Upper lobe of right lung (tissue), 1 donor: ENCODE measurements at regions not wholly inside any gene's neighbourhood (a gene's known extent, or its start where the extent isn't known, plus 50 kb on each side); places are given as distances from the start of the nearest gene placed in this dataset.

ENCODE experiments used
- ATAC-seq: fragments of 200-7000 bp; cut with Tn5 transposase; one replicate; pipeline ENCODE4 v1.9.1; 2020; ENCODE audit warnings: mild to moderate bottlenecking, moderate library complexity
- DNase-seq: peaks from one replicate; pipeline ENCODE4 v3.0.0-alpha.2; 2020
- H3K27ac ChIP-seq: fragments of 200-600 bp; one replicate; pipeline ENCODE4 v1.8.0; 2022
- H3K27me3 ChIP-seq: fragments of 200-600 bp; one replicate; pipeline ENCODE4 v1.8.0; 2022; ENCODE audit warnings: mild to moderate bottlenecking
- H3K36me3 ChIP-seq: fragments of 200-600 bp; one replicate; pipeline ENCODE4 v1.8.0; 2022
- H3K4me1 ChIP-seq: fragments of 200-600 bp; one replicate; pipeline ENCODE4 v1.8.0; 2022
- H3K4me3 ChIP-seq: fragments of 200-600 bp; one replicate; pipeline ENCODE4 v1.8.0; 2022; ENCODE audit warnings: mild to moderate bottlenecking
- H3K9me3 ChIP-seq: fragments of 200-600 bp; one replicate; pipeline ENCODE4 v1.8.0; 2022
- intact Hi-C: fragments of 100-400 bp; cut with DNase I; formaldehyde crosslinking; loops from one replicate; pipeline ENCODE4 v1.11.0; 2022
- TF ChIP-seq, protein P1 (sequence below): fragments of 200-600 bp; IDR thresholded peaks from one replicate; pipeline ENCODE4 v1.8.0; 2022; ENCODE audit warnings: antibody characterized with exemption
- donor health status: DM: no; HTN: yes; CAD: no; lungs with severe emphysema.

DNA sequence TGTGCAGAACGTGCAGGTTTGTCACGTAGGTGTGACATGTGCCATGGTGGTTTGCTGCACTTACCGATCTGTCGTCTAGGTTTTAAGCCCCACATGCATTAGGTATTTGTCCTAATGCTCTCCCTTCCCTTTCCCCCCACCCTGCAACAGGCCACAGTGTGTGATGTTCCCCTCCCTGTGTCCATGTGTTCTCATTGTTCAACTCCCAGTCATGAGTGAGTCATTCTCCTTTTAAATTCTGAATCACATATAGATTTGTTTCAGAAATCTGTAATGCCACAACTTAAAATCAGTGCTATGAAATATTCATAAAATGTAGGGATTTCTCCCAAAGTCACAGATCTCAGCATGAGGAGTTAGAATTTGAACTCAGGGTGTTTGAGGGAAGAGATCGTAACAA, 552.5 kb upstream of the MBL2 start:
- TF ChIP-seq, protein P1, sequence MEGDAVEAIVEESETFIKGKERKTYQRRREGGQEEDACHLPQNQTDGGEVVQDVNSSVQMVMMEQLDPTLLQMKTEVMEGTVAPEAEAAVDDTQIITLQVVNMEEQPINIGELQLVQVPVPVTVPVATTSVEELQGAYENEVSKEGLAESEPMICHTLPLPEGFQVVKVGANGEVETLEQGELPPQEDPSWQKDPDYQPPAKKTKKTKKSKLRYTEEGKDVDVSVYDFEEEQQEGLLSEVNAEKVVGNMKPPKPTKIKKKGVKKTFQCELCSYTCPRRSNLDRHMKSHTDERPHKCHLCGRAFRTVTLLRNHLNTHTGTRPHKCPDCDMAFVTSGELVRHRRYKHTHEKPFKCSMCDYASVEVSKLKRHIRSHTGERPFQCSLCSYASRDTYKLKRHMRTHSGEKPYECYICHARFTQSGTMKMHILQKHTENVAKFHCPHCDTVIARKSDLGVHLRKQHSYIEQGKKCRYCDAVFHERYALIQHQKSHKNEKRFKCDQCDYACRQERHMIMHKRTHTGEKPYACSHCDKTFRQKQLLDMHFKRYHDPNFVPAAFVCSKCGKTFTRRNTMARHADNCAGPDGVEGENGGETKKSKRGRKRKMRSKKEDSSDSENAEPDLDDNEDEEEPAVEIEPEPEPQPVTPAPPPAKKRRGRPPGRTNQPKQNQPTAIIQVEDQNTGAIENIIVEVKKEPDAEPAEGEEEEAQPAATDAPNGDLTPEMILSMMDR, result no peak
- Histone ChIP-seq H3K9me3 (no peaks in the 10 kb centered on the region), H3K27ac (no peak overlapping the region), H3K4me1 (no peaks in the 10 kb centered on the region), H3K36me3 (no peaks in the 10 kb centered on the region), H3K4me3 (no peak overlapping the region), H3K27me3 (no peaks in the 10 kb centered on the region)
- DNase-seq (no peak), ATAC-seq (no peak)
- intact Hi-C loops, result no loop called here

DNA sequence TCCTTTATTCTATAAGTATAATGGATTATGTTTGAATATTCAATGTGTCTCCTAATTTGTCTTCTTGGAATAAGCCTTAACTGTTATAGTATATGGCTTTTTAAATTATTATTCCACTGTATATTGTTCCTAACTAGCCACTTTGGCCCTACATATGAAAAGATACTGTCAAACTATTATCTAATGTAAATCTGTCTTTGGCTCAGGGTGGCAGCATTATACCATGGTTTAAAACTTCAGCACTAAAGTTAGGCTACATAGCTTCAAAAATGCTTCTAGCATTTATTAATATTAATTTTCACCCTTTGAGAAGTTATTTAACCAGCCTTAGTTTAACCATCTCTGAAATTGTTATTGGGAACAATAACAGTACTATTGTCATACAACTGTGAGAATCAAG, 543.1 kb upstream of the MBL2 start:
- Histone ChIP-seq H3K27ac (no peak overlapping the region), H3K4me3 (no peak overlapping the region), H3K4me1 (no peaks in the 10 kb centered on the region), H3K36me3 (no peaks in the 10 kb centered on the region), H3K27me3 (no peaks in the 10 kb centered on the region), H3K9me3 (no peaks in the 10 kb centered on the region)
- no peak for DNase-seq
- no peak for ATAC-seq
- TF ChIP-seq, protein P1, result no peak
- intact Hi-C loops, result no loop called here

DNA sequence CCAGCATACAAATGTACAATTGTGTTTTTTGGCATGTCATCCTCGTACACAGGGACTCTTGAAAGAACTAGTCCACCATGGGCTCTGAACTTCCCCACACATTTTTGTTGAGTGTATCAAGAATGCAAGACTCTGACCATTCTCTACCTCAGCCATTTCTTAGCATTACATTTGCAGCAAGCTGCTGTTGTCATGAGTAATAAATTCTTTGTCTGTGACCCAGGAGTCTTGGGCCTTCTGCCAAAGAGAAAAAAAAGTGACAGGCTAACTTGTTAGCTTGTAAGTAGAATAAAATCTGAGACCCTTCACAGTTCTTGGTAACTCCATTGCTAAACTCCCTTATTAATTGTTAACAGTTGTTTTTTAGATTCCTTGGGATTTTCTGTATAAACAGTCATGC, 542.3 kb upstream of the MBL2 start:
- TF ChIP-seq, protein P1, result no peak
- H3K9me3 ChIP-seq, result no peaks in the 10 kb centered on the region
- intact Hi-C loops, result no loop called here
- DNase-seq (no peak), ATAC-seq (no peak)
- no peaks in the 10 kb centered on the region for H3K36me3 ChIP-seq
- no peaks in the 10 kb centered on the region for H3K27me3 ChIP-seq
- no peaks in the 10 kb centered on the region for H3K4me1 ChIP-seq
- no peak overlapping the region for H3K27ac ChIP-seq
- H3K4me3 ChIP-seq, result no peak overlapping the region

DNA sequence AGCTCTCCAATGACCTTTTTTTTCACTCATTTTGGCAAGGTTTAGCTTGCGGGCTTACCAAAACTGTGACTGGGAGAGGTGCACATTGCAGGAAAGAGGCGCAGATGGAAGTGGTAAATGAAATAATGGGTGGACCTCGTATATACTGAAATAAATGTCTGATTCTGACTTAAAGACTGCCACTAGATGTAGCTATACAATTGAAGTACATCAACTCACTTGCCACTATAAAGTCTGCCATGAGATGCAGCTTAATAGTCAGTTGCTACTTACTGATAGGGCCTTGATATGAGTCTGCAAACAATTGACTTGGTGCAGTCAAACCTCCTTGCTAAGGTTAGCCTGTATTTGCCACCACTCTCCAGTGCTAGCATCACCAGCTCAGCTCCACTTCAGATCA, 525.9 kb upstream of the MBL2 start:
- intact Hi-C loops, result no loop called here
- Histone ChIP-seq H3K9me3 (no peaks in the 10 kb centered on the region), H3K27ac (no peak overlapping the region), H3K36me3 (no peaks in the 10 kb centered on the region), H3K4me3 (no peak overlapping the region), H3K27me3 (no peaks in the 10 kb centered on the region), H3K4me1 (no peaks in the 10 kb centered on the region)
- TF ChIP-seq, protein P1, result no peak
- no peak for DNase-seq
- ATAC-seq, result no peak

DNA sequence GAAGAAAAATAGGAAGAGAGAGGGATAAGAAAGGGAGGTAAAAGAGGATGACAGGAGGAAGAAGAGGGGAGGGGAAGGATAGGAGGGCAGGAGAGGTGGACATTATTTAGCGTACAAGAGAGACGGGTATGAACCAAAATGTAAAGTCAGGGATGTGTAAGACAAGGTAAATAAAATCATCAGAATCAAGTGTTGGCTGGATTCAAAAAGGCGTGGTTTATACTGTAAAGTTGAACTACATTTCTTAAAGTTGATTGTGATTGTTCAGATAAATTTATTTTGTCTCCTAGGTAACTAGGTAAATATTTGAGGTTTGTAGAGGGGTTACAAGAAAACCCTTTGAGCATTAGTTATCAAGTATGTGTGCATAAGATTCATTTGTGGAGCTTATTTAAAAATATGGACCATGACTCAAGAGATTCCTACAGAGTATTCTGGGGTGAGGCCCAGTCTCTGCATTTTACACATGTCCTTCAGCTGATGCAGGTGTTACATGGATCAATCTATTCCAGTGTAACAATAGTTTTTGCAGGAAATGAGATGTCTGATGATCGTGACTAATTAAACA, 512.1 kb upstream of the MBL2 start:
- H3K27me3 ChIP-seq, result no peaks in the 10 kb centered on the region
- no peaks in the 10 kb centered on the region for H3K9me3 ChIP-seq
- H3K4me1 ChIP-seq, result no peaks in the 10 kb centered on the region
- intact Hi-C loops, result no loop called here
- H3K27ac ChIP-seq, result no peak overlapping the region
- no peaks in the 10 kb centered on the region for H3K36me3 ChIP-seq
- ATAC-seq (no peak), DNase-seq (no peak)
- H3K4me3 ChIP-seq, result no peak overlapping the region
- TF ChIP-seq, protein P1, result no peak

DNA sequence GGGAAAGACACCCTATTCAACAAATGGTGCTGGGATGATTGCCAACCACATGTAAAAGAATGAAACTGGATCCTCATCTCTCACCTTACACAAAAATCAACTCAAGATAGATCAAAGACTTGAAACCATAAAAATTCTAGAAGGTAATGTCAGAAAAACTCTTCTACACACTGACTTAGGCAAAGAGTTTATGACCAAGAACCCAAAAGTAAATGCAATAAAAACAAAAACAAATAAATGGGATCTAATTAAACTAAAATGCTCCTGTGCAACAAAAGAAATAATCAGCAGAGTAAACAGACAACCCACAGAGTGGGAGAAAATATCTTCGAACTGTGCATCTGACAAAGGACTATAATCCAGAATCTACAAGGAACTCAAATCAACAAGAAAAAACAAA, 504.2 kb upstream of the MBL2 start:
- no peak for ATAC-seq
- no peak for DNase-seq
- Histone ChIP-seq H3K4me1 (no peaks in the 10 kb centered on the region), H3K9me3 (no peaks in the 10 kb centered on the region), H3K36me3 (no peaks in the 10 kb centered on the region), H3K4me3 (no peak overlapping the region), H3K27ac (no peak overlapping the region), H3K27me3 (no peaks in the 10 kb centered on the region)
- intact Hi-C loops, result no loop called here
- TF ChIP-seq, protein P1, result no peak
